ENCODE measurements at regions not wholly inside any gene's neighbourhood (a gene's known extent, or its start where the extent isn't known, plus 50 kb on each side); places are given as distances from the start of the nearest gene placed in this dataset.
"Not testable (repeated sequence)": the region's sequence is repeated elsewhere in the genome, so short reads cannot be mapped to it uniquely, and the experiment has no call there.

DNA sequence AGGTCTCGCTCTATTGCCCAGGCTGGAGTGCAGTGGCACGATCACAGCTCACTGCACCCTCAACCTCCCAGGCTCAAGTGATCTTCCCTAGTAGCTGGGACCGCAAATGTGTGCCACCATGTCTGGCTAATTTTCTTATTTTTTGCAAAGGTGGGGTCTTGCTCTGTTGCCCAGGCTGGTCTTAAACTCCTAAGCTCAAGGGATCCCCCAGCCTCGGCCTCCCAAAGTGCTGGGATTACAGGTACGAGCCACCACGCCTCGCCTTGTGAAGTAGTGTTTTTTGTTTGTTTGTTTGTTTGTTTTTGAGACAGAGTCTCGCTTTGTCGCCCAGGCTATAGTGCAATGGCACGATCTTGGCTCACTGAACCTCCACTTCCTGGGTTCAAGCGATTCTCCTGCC lies 125.5 kb downstream of the HAUS1 start:
- H3K23ac ChIP-seq (ENCODE audit: low read length); H3K4ac ChIP-seq (ENCODE audit: low read depth, low read length); H3K14ac ChIP-seq (ENCODE audit: low read length); H3K79me2 ChIP-seq (ENCODE audit: control insufficient read depth, insufficient read depth, low read length, poor library complexity); H3K27me3 ChIP-seq (ENCODE audit: insufficient read depth, low read length); H3K4me2 ChIP-seq (ENCODE audit: low read length); H3K27ac ChIP-seq (ENCODE audit: low read depth, low read length); H3K36me3 ChIP-seq (ENCODE audit: control insufficient read depth in 1 of 2, insufficient read depth in 2 of 2, low read length in 2 of 2); H2AFZ ChIP-seq (ENCODE audit: insufficient read depth, low read length, poor library complexity); H3K4me1 ChIP-seq (ENCODE audit: control insufficient read depth in 1 of 2, insufficient read depth in 2 of 2, low read length in 2 of 2); H4K8ac ChIP-seq (ENCODE audit: low read depth, low read length); H2BK120ac ChIP-seq (ENCODE audit: insufficient read depth, low read length, poor library complexity); H3K18ac ChIP-seq (ENCODE audit: low read length); H3K9me3 ChIP-seq (ENCODE audit: insufficient read depth, low read depth, low read length); H4K12ac ChIP-seq (ENCODE audit: low read depth, low read length); DNase-seq; H3K79me1 ChIP-seq (ENCODE audit: low read length); H3K4me3 ChIP-seq (ENCODE audit: low read depth, low read length); H3K9ac ChIP-seq (ENCODE audit: low read length); H2BK5ac ChIP-seq (ENCODE audit: low read depth, low read length, poor library complexity); H4K91ac ChIP-seq (ENCODE audit: low read depth, low read length); H2BK12ac ChIP-seq (ENCODE audit: low read length); H2AK5ac ChIP-seq (ENCODE audit: low read length): not testable (repeated sequence)
- WGBS (ENCODE audit: extremely low coverage, insufficient coverage, insufficient read length): no CpG with 5 or more reads among the region's 11 CpGs

DNA sequence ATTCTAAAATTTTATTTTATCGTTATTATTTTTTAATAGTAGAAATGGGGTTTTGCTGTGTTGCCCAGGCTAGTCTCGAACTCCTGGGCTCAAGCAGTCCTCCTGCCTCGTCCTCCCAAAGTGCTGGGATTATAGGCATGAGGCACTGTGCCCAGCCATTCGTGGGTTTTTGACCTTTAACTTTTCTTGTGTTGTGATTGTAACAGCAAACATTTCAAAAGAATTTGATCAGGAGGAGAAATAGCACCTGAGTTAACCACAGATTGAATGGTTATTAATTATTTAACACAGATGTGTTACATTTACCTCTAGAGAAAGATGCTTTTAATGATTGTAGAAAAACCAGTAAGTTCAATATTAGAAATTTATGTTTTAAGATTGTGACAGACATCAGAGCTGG lies 132.0 kb downstream of the HAUS1 start:
- Histone ChIP-seq H3K4me1 (ENCODE audit: control insufficient read depth in 1 of 2, insufficient read depth in 2 of 2, low read length in 2 of 2) (peaks cover 3 to 4% of the 10 kb centered on the region in 2 experiments), H3K4me2 (ENCODE audit: low read length) (no peak overlapping the region), H3K4me3 (ENCODE audit: low read depth, low read length) (no peak overlapping the region), H2BK120ac (ENCODE audit: insufficient read depth, low read length, poor library complexity) (no peak overlapping the region), H4K8ac (ENCODE audit: low read depth, low read length) (no peak overlapping the region), H3K27ac (ENCODE audit: low read depth, low read length) (no peak overlapping the region), H4K12ac (ENCODE audit: low read depth, low read length) (no peak overlapping the region), H3K79me2 (ENCODE audit: control insufficient read depth, insufficient read depth, low read length, poor library complexity) (no peaks in the 10 kb centered on the region), H3K36me3 (ENCODE audit: control insufficient read depth in 1 of 2, insufficient read depth in 2 of 2, low read length in 2 of 2) (no peaks in the 10 kb centered on the region), H3K18ac (ENCODE audit: low read length) (no peak overlapping the region), H2AK5ac (ENCODE audit: low read length) (no peak overlapping the region), H3K9ac (ENCODE audit: low read length) (no peak overlapping the region), H3K14ac (ENCODE audit: low read length) (no peak overlapping the region), H4K91ac (ENCODE audit: low read depth, low read length) (no peak overlapping the region), H2AFZ (ENCODE audit: insufficient read depth, low read length, poor library complexity) (no peak overlapping the region), H3K4ac (ENCODE audit: low read depth, low read length) (no peak overlapping the region), H2BK12ac (ENCODE audit: low read length) (no peak overlapping the region), H3K23ac (ENCODE audit: low read length) (no peak overlapping the region), H3K27me3 (ENCODE audit: insufficient read depth, low read length) (no peaks in the 10 kb centered on the region), H3K9me3 (ENCODE audit: insufficient read depth, low read depth, low read length) (no peaks in the 10 kb centered on the region), H3K79me1 (ENCODE audit: low read length) (no peaks in the 10 kb centered on the region), H2BK5ac (ENCODE audit: low read depth, low read length, poor library complexity) (no peak overlapping the region)
- DNase-seq: no peak
- 100% methylated on average over 1 of the region's 4 CpGs for WGBS (ENCODE audit: extremely low coverage, insufficient coverage, insufficient read length)

DNA sequence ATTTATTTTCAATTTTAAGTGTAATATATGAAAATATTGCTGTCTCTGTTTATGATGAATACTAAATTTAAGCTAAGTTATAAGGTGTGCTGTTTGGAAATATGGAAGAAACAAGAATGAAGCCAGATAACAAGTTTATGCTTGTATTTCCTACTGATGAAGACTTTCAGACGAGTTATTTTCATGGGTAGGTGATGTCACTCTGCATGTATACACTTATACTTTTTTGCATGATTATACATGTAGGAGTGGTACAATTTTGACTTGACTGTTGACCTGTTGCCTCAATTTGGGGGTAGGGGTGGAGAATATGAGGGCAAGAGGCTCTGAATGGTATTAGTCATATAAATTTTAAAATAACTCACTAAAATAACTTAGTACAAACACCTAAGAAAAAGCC lies 133.7 kb downstream of the HAUS1 start:
- Histone ChIP-seq H3K36me3 (ENCODE audit: control insufficient read depth in 1 of 2, insufficient read depth in 2 of 2, low read length in 2 of 2) (peaks cover 0 to 1% of the 10 kb centered on the region in 2 experiments), H2AFZ (ENCODE audit: insufficient read depth, low read length, poor library complexity) (no peak overlapping the region), H2BK120ac (ENCODE audit: insufficient read depth, low read length, poor library complexity) (no peak overlapping the region), H3K14ac (ENCODE audit: low read length) (no peak overlapping the region), H3K4me1 (ENCODE audit: control insufficient read depth in 1 of 2, insufficient read depth in 2 of 2, low read length in 2 of 2) (peaks cover 3 to 4% of the 10 kb centered on the region in 2 experiments), H3K23ac (ENCODE audit: low read length) (no peak overlapping the region), H3K27ac (ENCODE audit: low read depth, low read length) (no peak overlapping the region), H3K79me2 (ENCODE audit: control insufficient read depth, insufficient read depth, low read length, poor library complexity) (no peaks in the 10 kb centered on the region), H4K8ac (ENCODE audit: low read depth, low read length) (no peak overlapping the region), H3K4ac (ENCODE audit: low read depth, low read length) (no peak overlapping the region), H2AK5ac (ENCODE audit: low read length) (no peak overlapping the region), H3K9me3 (ENCODE audit: insufficient read depth, low read depth, low read length) (no peaks in the 10 kb centered on the region), H3K4me2 (ENCODE audit: low read length) (no peak overlapping the region), H4K12ac (ENCODE audit: low read depth, low read length) (no peak overlapping the region), H3K27me3 (ENCODE audit: insufficient read depth, low read length) (no peaks in the 10 kb centered on the region), H3K79me1 (ENCODE audit: low read length) (no peaks in the 10 kb centered on the region), H2BK12ac (ENCODE audit: low read length) (no peak overlapping the region), H3K9ac (ENCODE audit: low read length) (no peak overlapping the region), H3K4me3 (ENCODE audit: low read depth, low read length) (no peak overlapping the region), H4K91ac (ENCODE audit: low read depth, low read length) (no peak overlapping the region), H2BK5ac (ENCODE audit: low read depth, low read length, poor library complexity) (no peak overlapping the region), H3K18ac (ENCODE audit: low read length) (no peak overlapping the region)
- DNase-seq: no peak
- WGBS (ENCODE audit: extremely low coverage, insufficient coverage, insufficient read length): no CpG with 5 or more reads among the region's 1 CpG

DNA sequence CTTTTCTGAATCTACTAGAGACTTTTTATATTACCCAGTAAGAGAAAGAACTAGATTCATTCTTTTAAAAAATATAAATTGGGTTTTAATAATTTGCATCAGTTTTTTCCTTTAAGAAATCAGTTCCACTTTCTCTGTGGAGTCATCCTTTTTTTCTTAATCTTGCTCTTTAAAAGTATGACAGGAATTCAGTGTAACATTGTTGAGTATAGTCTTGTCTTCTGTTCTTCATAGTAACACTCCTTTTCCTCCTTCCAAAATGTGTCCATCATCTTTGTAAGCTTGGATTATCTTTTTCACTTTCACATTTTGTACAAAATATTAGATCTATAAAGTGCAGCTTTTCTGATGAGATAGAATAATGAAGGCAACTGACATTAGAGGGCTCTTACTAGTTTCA lies 135.4 kb downstream of the HAUS1 start:
- no peak overlapping the region for H2AK5ac ChIP-seq (ENCODE audit: low read length)
- H2AFZ ChIP-seq (ENCODE audit: insufficient read depth, low read length, poor library complexity): no peak overlapping the region
- no peak overlapping the region for H3K9ac ChIP-seq (ENCODE audit: low read length)
- H3K18ac ChIP-seq (ENCODE audit: low read length): no peak overlapping the region
- H2BK5ac ChIP-seq (ENCODE audit: low read depth, low read length, poor library complexity): no peak overlapping the region
- no peak overlapping the region for H3K4me2 ChIP-seq (ENCODE audit: low read length)
- H3K4me3 ChIP-seq (ENCODE audit: low read depth, low read length): no peak overlapping the region
- no peak overlapping the region for H3K4ac ChIP-seq (ENCODE audit: low read depth, low read length)
- H4K8ac ChIP-seq (ENCODE audit: low read depth, low read length): no peak overlapping the region
- H3K27me3 ChIP-seq (ENCODE audit: insufficient read depth, low read length): no peaks in the 10 kb centered on the region
- H3K27ac ChIP-seq (ENCODE audit: low read depth, low read length): no peak overlapping the region
- H3K79me1 ChIP-seq (ENCODE audit: low read length): no peaks in the 10 kb centered on the region
- peaks cover 3 to 4% of the 10 kb centered on the region in 2 experiments for H3K4me1 ChIP-seq (ENCODE audit: control insufficient read depth in 1 of 2, insufficient read depth in 2 of 2, low read length in 2 of 2)
- H3K23ac ChIP-seq (ENCODE audit: low read length): no peak overlapping the region
- no peaks in the 10 kb centered on the region for H3K79me2 ChIP-seq (ENCODE audit: control insufficient read depth, insufficient read depth, low read length, poor library complexity)
- no peak overlapping the region for H2BK12ac ChIP-seq (ENCODE audit: low read length)
- no peak overlapping the region for H2BK120ac ChIP-seq (ENCODE audit: insufficient read depth, low read length, poor library complexity)
- peaks cover 0 to 1% of the 10 kb centered on the region in 2 experiments for H3K36me3 ChIP-seq (ENCODE audit: control insufficient read depth in 1 of 2, insufficient read depth in 2 of 2, low read length in 2 of 2)
- H3K14ac ChIP-seq (ENCODE audit: low read length): no peak overlapping the region
- H3K9me3 ChIP-seq (ENCODE audit: insufficient read depth, low read depth, low read length): no peaks in the 10 kb centered on the region
- no peak overlapping the region for H4K91ac ChIP-seq (ENCODE audit: low read depth, low read length)
- H4K12ac ChIP-seq (ENCODE audit: low read depth, low read length): no peak overlapping the region
- DNase-seq: no peak
